CD4-positive, alpha-beta T cell treated with Interleukin-6 for 4 hours (primary cell): ENCODE measurements at regions not wholly inside any gene's neighbourhood (a gene's known extent, or its start where the extent isn't known, plus 50 kb on each side); places are given as distances from the start of the nearest gene placed in this dataset.
"Not testable (repeated sequence)": the region's sequence is repeated elsewhere in the genome, so short reads cannot be mapped to it uniquely, and the experiment has no call there.

Source experiments
- DNase-seq: peaks from one replicate; pipeline ENCODE4 v3.0.0-alpha.2; 2020; ENCODE audit warnings: mixed read lengths

DNA sequence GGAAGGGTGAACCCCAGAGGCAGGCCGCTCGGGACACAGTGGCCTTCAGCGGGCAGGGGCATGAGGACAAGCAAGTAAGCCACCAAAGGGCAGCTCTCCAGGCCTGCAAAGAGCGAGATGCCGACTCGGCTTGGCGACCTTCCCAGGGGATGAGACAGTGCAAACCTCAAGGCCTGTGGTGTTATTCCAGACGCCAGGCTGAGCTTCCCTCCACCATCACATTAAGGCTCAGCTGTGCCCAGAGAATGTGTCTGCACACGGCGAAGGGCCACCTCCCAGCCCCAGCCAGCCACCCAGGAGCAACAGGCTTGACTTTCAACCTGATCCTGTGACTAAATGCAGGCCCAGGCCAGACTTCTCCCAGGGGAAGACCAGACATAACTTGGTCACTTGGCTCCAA is 251.4 kb downstream of the SOX9 start:
- no peak for DNase-seq

DNA sequence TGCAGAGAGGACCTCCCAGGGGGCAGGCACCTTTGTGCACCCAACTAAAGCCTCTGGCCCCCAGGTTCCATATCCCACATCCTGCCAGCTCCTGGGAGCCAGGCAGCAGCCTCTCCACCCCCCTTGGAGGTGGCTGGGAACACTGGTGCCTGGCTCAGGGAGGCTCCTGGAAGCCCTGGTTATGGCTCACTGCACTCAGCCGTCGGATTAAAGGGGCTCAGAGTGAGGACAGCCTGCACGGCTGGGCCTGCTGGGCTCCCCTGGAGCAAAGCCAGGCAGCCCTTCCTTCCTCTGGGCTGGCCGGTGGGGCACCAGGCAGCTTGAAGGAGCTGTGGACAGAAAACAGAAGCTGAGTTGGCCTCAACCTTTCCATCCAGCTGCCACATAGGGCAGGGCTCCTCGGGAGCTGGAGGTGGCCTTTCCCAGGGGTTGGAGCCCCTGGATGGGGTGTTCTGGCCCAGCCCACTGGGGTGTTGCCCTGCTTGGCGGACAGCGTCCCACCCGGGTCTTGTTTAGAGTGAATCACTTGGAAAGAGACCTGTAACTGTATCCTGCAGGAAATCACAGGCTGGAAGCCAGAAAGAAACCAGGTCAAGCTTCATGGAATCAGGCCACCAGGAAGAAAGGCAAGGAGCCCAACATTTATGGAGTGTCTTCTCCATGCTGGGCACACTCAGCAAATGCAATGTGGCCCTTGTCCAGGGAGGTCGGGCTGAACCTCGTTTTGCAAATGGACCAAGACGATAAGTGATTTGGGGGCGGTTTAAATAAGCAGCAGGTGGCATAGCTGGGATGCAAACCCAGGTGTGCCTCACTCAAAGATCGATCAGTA is 253.3 kb downstream of the SOX9 start:
- no peak for DNase-seq

DNA sequence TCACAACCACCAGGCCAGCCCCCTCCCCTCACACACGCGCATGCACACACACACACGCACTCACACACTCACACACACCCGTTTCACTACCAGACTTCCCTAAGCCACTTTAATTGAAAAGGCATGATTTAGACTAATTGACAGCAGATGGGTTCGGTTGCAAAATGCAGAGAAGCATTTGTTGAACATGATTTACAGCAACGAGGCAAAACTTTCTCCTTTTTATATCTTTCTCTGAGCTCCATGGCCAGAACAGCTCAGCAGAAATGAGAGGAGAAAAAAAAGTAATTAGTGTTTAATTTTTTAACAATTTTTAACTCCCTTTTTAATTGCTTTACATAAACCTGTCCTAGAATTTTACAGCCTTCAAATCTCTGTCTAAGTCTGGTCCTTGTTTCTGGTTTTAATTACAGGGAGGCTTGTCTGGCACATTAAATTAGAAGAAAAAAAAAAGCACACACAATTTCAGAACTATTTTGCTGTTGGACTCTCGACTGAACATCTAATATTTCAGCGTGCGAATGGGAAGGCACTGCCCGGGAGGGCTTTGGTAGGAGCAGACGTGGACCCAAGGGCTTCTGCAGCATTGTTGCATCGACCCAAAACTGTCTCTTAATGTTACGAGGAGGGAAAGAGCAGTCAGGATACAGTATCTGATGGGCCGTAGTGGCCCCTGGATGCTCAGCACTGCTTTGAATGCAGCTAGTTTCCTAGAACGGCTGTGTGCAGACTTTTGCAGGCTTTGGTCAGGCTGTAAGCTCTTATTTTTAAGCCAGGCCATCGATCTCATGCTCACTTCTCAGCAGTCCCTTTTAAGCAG is 255.9 kb downstream of the SOX9 start:
- DNase-seq = no peak

DNA sequence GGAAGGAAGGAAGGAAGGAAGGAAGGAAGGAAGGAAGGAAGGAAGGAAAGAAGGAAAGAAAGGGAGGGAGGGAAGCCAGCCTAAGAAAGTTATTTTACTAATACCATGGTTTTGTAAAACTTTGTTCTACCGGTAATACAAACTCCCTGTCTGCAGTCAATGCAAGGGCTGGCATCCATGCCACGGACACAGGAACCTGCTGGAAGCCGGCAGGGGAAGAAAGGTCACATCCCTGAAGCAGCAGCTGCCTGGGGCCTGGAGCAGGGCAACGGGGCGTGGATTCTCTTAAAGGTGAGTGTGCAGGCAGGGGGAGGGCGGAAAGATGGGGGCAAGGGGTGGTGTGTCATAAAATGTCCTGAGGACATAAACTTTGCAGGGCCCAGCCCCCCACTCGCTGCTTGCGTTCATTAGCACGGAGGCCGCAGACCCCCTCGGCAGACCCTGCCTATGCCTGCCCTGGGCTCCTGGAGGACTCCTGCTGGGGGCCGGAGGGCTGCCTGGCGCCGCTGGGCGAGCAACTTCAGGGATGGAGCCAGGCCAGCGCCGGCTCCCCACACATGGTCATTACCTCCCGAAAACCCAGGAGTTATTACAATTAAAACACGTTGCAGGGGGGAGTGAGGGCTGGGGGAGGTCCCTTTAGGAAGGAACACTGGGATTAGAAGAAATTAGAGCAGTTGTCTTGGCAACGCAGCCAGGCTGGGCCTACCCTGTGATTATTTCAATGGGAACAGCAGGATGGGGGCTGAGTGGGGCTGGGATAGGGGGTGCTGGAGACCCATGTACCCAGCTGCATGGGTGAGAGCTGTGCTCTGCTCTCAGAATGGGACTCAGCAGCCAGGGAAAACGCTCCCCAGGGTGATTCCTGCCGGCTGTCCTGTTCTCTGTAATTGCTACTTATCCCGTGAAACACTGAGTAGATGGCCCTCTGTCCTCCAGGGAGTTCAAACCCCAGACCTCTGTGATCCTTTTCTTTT is 257.9 kb downstream of the SOX9 start:
- DNase-seq = no peak

DNA sequence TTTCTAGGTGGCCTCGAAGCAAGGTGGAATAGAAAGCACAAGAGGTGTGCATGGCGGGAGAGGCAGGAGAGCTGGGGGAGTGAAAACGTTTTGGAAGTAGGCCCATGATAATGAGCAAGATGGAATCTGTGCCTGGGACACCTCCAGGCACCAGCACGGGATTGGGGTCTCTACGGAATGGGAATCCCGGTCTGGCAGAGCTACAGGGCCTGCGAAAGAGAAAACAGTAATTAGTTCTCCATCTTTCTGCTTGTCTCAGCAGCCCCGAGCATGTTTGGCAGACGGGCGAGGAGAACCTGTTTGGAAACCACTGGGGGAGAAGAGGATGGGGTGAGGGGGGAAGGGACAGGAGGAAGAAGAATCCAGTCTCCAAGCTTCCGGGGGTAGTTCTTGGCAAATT is 258.7 kb downstream of the SOX9 start:
- no peak for DNase-seq

DNA sequence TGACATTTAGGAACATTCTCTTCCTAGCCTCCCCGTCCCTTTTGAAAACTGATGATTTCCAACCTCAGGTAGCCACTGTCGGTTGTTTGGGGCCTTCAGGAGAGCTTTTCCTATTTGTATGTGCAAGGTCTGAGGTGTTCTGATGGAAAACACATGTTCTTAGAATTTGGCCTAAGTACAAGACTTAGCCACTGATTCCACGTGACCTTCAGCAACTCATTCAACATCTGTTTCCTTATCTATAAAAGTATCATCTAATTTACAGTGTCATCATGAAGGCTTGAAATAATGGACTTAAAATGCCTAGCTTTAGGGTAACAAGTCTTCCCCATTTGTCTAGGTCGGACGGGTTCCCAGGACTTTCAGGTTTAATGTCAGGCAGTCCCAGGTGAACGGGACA is 259.3 kb downstream of the SOX9 start:
- DNase-seq = no peak

DNA sequence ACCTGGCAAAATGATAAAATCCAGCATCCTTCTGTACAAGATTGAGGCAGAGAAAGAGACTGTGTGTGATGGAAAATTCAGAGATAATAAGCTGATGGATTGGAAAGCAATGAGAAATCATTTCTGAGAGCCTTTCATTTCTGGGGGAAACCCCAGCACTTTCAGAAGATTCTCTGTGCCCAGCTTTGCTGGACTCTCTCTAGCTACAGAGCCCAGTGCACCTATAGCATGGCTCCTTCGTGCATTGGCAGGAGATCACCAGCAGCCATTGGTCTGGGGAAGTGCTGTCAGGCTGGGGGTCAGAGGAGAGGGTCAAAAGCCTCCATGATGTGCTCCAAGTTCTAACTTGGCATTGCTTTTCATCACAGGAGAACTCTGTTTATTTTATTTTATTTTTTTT is 259.9 kb downstream of the SOX9 start:
- no peak for DNase-seq

DNA sequence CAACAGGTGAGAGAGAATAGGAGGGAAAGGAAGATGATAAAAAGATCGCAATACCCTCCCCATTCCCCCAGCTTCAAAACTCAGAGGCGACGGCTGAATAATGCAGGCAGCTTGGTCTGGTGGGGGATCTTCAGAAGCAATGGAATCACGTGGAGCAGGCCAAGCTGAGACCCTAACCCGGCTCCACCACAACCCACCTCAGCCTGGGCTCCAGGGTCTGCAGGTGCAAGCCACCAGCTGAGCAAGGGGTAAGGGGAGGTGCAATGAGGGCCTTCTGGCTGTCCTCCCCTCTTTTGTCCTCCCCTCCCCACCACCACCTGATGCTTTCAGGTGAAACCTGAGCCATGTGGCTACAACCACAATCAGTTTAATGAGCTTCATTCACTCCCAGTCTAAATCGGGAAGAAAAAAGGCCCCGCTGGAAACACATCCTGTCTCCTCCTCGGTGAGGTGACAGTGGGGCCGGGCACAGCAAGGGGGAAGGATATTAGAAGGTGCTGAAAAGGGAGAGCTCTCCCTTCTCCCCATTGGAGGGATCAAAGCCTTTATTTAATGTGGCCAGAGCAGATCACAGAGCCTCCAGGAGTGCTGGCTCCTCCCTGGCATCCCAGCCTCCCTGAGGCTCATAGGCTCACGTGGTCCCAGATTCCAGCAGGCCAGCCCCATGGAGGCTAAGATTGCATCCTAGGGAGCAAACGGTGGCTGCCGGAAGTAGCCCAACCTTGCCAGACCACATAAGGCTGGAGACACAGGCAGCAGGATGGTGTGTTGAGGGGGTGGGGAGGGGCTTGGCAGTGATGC is 261.0 kb downstream of the SOX9 start:
- no peak for DNase-seq

DNA sequence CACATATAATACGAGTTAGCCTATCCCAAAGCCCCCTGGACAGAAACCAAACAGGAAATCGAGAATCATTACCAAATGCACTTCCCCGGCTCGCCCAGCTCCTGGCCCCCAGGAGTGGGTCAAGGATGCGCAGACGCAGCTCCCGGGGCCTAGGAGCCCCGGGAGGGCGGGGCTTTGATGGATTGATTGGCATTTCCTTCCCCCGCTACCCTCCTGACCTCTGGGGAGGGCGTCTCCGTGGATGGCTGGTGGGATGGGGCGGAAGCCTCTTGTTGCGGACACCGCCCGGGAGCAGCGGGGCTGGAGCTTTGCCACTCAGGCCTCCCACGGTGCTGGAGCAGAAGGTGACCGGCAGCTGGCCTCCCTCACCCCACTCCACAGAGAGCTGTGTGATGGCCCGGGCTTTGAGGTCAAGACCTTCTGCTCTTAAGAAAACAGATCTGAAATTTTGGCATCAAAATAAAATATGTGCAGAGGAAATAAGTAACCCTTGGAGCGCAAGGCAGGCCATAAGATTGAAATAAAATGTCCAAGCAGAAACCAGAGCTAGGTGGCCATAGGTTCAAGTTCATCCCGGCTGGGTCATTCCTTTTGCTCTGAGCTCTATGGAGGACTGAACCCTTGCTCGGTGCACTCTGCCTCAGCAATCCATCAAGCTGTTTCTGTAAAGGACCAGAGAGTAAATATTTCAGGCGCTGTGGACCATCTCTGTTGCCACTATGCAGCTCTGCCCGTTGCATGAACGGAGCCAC is 262.3 kb downstream of the SOX9 start:
- DNase-seq = no peak

DNA sequence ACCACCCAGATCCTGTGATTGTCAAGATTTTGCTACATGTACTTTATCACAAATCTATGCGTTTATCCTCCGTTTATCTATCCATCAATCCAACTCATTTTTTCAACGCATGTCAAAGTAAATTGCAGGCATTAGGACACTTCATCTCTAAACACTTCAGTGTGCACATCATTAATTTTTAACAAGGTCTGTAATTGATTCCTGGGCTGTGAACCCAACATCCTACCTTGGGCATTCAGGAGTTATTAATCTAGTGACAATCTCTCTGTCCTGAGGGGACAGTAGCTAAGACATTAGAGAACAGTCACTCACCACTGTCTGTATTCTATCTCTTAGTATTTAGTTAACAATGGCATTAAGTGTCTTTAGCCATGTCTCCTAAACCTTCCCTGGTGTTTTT is 264.7 kb downstream of the SOX9 start:
- no peak for DNase-seq

DNA sequence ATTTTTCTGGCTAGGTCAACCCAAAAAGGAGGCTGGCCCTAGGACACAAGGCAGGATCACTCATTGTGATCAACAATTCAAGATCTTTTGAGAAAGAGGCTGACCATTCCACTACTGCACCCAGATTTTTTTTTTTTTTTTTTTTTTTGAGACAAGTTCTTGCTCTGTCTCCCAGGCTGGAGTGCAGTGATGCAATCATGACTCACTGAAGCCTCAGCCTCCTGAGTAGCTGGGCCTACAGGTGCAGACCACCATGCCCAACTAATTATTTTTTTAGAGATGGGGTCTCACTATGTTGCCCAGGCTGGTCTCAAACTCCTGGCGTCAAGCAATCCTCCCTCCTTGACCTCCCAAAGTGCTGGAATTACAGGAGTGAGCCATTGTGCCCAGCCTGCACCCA is 265.4 kb downstream of the SOX9 start:
- not testable (repeated sequence) for DNase-seq

DNA sequence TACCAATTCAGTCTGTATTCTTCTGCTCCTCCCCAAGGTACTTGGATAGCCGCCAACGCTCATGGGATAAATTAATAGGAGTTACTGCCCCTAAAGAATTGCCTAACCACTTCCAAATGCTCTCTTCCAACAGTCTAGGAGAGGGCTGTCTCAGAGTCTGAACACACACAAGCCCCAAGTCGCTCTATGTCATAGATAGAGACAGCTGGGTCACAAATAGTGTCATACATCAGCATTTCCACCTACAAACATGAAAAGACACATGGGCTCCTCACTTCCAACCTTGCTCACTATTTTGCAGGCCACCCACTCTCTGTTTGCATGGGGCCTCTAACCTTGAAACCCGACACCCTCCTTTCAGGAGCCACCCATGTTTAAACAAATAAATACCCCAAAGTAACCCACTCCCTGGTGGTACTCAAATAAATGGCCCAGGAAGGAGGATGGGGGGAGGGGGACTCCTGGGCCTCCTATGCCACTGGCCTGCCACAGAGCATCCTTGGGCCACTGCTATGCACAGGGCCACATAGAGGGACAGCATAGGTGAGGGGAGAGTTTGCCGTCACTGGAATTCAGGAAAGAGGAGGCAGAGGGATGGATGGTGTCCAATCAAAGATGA is 265.9 kb downstream of the SOX9 start:
- no peak for DNase-seq

DNA sequence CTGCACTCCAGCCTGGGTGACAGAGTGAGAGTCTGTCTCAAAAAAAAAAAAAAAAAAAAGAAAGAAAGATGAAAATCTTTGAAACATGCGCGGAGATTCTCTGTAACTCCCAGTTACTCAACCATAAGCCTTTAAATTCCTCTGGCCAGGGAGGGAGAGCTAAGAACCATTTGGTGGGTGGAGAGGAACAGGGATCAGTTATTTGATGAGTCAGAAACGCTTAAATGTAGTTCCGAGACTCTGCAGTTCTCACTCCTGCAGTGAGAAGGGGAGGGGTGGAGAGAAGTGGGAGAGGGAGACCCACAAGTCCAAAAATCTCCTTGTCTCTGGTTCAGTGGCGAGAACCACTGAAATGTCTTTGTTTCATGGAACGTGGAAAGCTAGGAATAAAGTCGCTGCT is 266.7 kb downstream of the SOX9 start:
- no peak for DNase-seq

DNA sequence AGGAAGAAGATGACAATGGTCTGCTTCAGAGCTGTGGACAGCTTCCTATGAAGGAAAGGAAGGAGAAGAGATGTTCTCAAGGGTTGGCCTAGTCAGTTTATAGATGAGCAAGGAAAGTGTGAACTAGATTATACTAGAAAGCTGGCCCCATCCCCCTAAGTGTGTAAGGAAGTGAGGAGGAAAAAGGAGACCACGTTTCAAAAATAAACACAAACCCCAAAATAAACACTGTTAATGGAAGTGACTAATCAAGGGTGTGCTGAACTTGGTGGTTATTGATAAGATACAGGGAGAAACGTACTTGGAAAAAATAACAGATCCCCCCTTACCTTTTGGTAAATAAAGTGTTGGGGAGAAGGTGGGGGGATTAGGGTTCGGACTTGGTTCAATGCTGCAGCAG is 267.1 kb downstream of the SOX9 start:
- no peak for DNase-seq

DNA sequence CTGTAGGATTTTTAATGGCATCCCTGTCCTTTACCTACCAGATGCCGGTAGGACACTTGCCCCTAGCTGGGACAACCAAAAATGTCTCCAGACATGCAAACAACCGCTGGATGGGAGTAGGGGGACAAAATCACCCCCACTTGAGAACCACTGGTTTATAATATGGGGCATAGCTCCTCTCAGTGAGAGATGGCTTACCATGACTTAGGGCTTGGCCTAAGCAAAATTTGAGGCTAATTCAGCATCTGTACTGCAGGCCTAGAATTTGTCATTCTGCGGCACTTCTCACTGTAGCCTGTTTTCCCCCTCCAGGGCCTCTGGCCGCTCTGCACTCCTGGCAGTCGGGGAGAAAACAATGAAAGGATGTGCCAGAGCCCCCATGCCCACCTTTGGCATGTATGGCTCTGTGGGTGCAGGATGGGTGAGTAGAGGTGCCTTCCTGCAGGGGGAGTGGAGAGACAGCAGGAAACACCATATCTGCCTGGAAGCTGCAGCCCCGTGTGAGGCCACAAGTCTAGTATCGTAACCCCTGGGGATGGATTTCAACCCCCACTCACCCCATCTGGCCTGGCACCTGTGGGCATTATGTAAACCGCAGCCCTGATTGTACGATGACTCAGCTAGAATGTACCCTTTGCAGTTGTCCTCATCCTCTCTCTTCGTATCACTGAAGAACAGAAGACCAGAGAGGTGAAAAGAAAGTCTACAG is 268.1 kb downstream of the SOX9 start:
- DNase-seq = no peak

DNA sequence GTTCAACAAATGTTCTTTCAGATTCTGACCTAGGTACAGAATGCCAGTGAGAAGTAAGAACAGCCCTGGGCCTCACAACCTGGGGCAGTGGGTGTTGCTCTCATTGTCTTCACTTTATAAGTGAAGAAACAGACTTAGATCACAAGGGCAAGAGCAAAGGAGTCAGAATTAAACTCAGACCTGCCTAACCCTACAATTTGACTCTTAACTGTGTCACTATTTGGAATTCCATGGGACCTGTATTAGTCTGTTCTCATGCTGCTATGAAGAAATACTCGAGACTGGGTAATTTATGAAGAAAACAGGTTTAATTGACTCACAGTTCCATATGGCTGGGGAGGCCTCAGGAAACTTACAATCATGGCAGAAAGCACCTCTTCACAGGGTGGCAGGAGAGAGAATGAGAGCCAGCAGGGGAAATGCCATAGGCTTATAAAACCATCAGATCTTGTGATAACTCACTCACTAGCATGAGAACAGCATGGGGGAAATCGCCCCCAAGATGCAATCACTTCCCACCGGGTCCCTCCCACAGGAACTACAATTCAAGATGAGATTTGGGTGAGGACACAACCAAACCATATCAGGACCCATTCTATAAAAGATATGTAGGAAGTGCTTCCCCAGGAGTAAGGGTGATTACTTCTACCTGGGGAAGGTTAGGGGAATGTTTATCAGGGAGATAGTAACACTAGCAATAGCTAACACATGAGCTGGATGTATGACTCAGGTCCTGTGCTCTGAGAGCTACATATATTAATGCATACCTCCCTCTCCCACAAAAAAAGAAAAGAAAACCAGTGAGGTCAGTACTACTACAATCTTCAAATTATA is 270.1 kb downstream of the SOX9 start:
- no peak for DNase-seq

DNA sequence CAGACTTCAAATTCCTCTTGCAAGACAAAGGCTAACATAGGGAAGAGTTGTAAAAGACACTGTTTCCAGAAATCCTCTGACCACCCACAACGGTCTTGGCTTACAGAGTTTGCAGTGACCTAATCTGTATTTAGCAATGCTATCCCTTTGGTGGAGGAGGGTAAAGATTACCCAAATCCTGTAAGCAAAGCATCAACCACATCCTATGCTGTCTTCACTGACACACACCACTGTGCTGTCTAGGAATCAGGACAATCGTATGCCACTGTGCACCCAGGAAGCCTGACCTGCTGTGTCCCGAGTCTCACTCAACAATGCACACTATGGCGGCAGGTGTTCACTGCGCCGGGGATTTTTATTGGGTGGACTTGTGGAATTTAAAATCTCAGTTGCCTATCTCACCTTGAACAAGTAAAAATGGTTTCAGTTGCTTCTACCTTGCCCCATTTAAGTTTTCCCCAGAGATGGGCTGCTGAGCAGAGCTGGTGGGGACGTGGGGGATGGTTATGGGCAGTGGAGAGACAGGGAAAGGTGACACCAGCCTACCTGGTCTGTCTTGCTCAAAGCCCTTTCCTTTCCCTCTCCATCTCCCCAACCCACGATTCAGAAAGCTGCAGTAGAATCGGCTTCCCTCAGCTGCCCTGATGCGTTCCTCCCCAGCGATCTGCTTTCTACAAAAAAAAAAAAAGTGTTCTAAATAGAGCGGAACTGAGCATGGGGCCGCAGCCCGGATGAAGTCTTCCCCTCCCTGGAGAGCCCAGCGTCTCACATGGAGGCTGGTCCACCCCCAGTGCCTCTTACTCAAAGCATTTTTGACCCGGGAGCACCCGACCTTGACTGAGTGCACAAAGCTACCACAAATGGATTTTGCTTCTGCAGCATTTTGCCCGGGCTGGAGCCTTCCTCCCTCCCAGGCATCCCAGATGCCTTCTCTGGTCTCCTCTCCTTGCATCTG is 271.5 kb downstream of the SOX9 start:
- no peak for DNase-seq

DNA sequence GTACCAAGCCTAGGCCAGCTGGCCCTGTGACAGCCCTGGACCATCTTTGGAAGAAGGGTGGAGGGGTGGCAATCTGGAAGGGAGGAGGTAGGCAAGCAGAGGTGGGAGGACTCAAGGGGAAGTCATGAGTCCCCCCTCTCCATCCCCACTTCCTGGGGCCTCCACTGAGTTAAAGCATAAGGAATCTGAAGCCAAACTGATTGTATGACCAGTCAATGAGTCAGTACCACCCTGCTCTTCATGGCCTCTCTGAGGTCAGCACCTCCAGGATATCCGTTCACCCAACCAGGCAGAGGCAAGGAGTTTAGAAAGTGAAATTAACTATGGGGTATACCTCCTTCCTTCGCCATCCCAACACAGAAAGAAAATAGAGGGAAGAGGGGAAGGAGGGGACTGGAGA is 272.7 kb downstream of the SOX9 start:
- no peak for DNase-seq
